ENCODE measurements at regions not wholly inside any gene's neighbourhood (a gene's known extent, or its start where the extent isn't known, plus 50 kb on each side); places are given as distances from the start of the nearest gene placed in this dataset.

- TF ChIP-seq EZH2 (IDR thresholded peaks at IDR 0.05; ENCODE audit: low read length, missing control alignments) (no peak), CTCF (conservative IDR thresholded peaks at IDR 0.05 in 1 of 2, IDR thresholded peaks at IDR 0.05 in 1 of 2; ENCODE audit: low read depth in 1 of 2, low read length in 2 of 2) (no peak)
Observed at GRCh38 chr16:9308850-9309249, 217.4 kb downstream of the HAPSTR1 start.

Measured in fibroblast of lung (primary cell).